HCT116 (cell line): ENCODE measurements at regions not wholly inside any gene's neighbourhood (a gene's known extent, or its start where the extent isn't known, plus 50 kb on each side); places are given as distances from the start of the nearest gene placed in this dataset.

ENCODE experiments used
- CTCF ChIP-seq, 3 experiments: fragments of 200-600 bp in 1 of 3; sonication (generic) in 1 of 3; IDR thresholded peaks in 2 of 3; conservative IDR thresholded peaks in 1 of 3; 2 replicates each; pipeline ENCODE4 v1.5.1; 2012 to 2017; ENCODE audit warnings: low read depth in 2 of 3, low read length in 2 of 3, antibody characterized with exemption in 1 of 3, borderline replicate concordance in 1 of 3, control low read depth in 1 of 3, mild to moderate bottlenecking in 1 of 3, mixed read lengths in 1 of 3, mixed run types in 1 of 3, moderate library complexity in 1 of 3; ENCODE audit not compliant: insufficient read depth in 1 of 3
- POLR2A ChIP-seq: IDR thresholded peaks from 2 replicates; pipeline ENCODE4 v1.7.0; 2011; ENCODE audit warnings: borderline replicate concordance; ENCODE audit not compliant: insufficient read depth, insufficient read length; ENCODE audit errors: extremely low read depth
- POLR2AphosphoS5 ChIP-seq: IDR thresholded peaks from 2 replicates; pipeline ENCODE4 v1.6.1; 2011; ENCODE audit warnings: mild to moderate bottlenecking, low read depth, low read length, moderate library complexity

GRCh38 chr3:115381573-115381912, 234.5 kb upstream of the ZBTB20 start:
- no peak for TF ChIP-seq POLR2AphosphoS5
- no peak for TF ChIP-seq POLR2A
- no peak for TF ChIP-seq CTCF (IDR thresholded peaks at IDR 0.05 in 2 of 3, conservative IDR thresholded peaks at IDR 0.05 in 1 of 3; ENCODE audit: borderline replicate concordance in 1 of 3, insufficient read depth in 1 of 3, low read depth in 2 of 3, low read length in 2 of 3)
